ENCODE measurements at regions not wholly inside any gene's neighbourhood (a gene's known extent, or its start where the extent isn't known, plus 50 kb on each side); places are given as distances from the start of the nearest gene placed in this dataset.

- POLR2A ChIA-PET: no interaction called here
These were observed 198.8 kb upstream of the KIRREL3 start for GRCh38 chr11:127199306-127199801.

GRCh38 chr11:127195501-127196120 lies 195.0 kb upstream of the KIRREL3 start:
- H3K79me2 ChIP-seq (ENCODE audit: control insufficient read depth, insufficient read depth, low read length): no peaks in the 10 kb centered on the region
- H3K4me3 ChIP-seq (replicated peaks in 1 of 3; ENCODE audit: insufficient read depth in 1 of 3, low read depth in 1 of 3, low read length in 3 of 3): no peak overlapping the region
- no peaks in the 10 kb centered on the region for H3K9me3 ChIP-seq (replicated peaks; ENCODE audit: control insufficient read depth, insufficient read depth, low read length)
- H4K20me1 ChIP-seq (replicated peaks; ENCODE audit: control insufficient read depth, extremely low read depth, insufficient read depth, low read length): no peaks in the 10 kb centered on the region
- H3K9me1 ChIP-seq (replicated peaks; ENCODE audit: control insufficient read depth, extremely low read depth, insufficient read depth, low read length): no peaks in the 10 kb centered on the region
- no peak overlapping the region for H2AFZ ChIP-seq (ENCODE audit: low read depth, low read length)
- intact Hi-C loops (cut with micrococcal nuclease): no loop called here
- no peaks in the 10 kb centered on the region for H3K27me3 ChIP-seq (ENCODE audit: control insufficient read depth in 2 of 2, insufficient read depth in 2 of 2, low read length in 2 of 2)
- ChIA-PET CTCF (no interaction called here), POLR2A (no interaction called here)
- no peak for FAIRE-seq
- no peak overlapping the region for H3K27ac ChIP-seq (ENCODE audit: insufficient read depth, low read depth, low read length)
- no peaks in the 10 kb centered on the region for H3K36me3 ChIP-seq (ENCODE audit: control insufficient read depth in 2 of 2, extremely low read depth in 1 of 2, insufficient read depth in 2 of 2, low read length in 2 of 2)
- BruUV-seq (replicated peaks): no TSS peak
- H3K4me1 ChIP-seq (ENCODE audit: control insufficient read depth, extremely low read depth, insufficient read depth, low read length): no peaks in the 10 kb centered on the region
- TF ChIP-seq, protein P1, sequence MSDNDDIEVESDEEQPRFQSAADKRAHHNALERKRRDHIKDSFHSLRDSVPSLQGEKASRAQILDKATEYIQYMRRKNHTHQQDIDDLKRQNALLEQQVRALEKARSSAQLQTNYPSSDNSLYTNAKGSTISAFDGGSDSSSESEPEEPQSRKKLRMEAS (IDR thresholded peaks at IDR 0.05; ENCODE audit: insufficient read depth, insufficient read length): no peak
- no peak for TF ChIP-seq JUN (IDR thresholded peaks at IDR 0.05; ENCODE audit: borderline replicate concordance, insufficient read depth, insufficient read length, low read depth)
- no peak for TF ChIP-seq GATA2 (IDR thresholded peaks at IDR 0.05; ENCODE audit: insufficient read depth, insufficient read length, low read depth, low read length)
- no peak for DNase-seq (ENCODE audit: low read depth, low spot score)
- H3K4me2 ChIP-seq (ENCODE audit: insufficient read depth, low read length): no peak overlapping the region
- dilution Hi-C loops (cut with MboI; ENCODE audit: extremely low pct_ligation_motif_present, low sequenced_read_pairs): no loop called here
- no peak overlapping the region for H3K9ac ChIP-seq (replicated peaks; ENCODE audit: extremely low read depth, insufficient read depth, low read length)

More at GRCh38 chr11:127199306-127199801, 198.8 kb upstream of the KIRREL3 start:
- no peak overlapping the region for H2AFZ ChIP-seq (ENCODE audit: low read depth, low read length)
- intact Hi-C loops (cut with micrococcal nuclease): no loop called here
- no peaks in the 10 kb centered on the region for H3K27me3 ChIP-seq (ENCODE audit: control insufficient read depth in 2 of 2, insufficient read depth in 2 of 2, low read length in 2 of 2)
- DNase-seq (ENCODE audit: low read depth, low spot score): no peak
- no peaks in the 10 kb centered on the region for H3K79me2 ChIP-seq (ENCODE audit: control insufficient read depth, insufficient read depth, low read length)
- no peak overlapping the region for H3K27ac ChIP-seq (ENCODE audit: insufficient read depth, low read depth, low read length)
- no peaks in the 10 kb centered on the region for H3K4me1 ChIP-seq (ENCODE audit: control insufficient read depth, extremely low read depth, insufficient read depth, low read length)
- no TSS peak for BruUV-seq (replicated peaks)
- no peak overlapping the region for H3K4me3 ChIP-seq (replicated peaks in 1 of 3; ENCODE audit: insufficient read depth in 1 of 3, low read depth in 1 of 3, low read length in 3 of 3)
- no peaks in the 10 kb centered on the region for H4K20me1 ChIP-seq (replicated peaks; ENCODE audit: control insufficient read depth, extremely low read depth, insufficient read depth, low read length)
- no peaks in the 10 kb centered on the region for H3K36me3 ChIP-seq (ENCODE audit: control insufficient read depth in 2 of 2, extremely low read depth in 1 of 2, insufficient read depth in 2 of 2, low read length in 2 of 2)
- TF ChIP-seq GATA2 (IDR thresholded peaks at IDR 0.05; ENCODE audit: insufficient read depth, insufficient read length, low read depth, low read length): no peak
- TF ChIP-seq POLR2AphosphoS5 (IDR thresholded peaks at IDR 0.05; ENCODE audit: insufficient read depth, low read depth, low read length): no peak
- TF ChIP-seq MYC (IDR thresholded peaks at IDR 0.05; ENCODE audit: low read depth, low read length): no peak
- no peak for FAIRE-seq
- H3K9me3 ChIP-seq (replicated peaks; ENCODE audit: control insufficient read depth, insufficient read depth, low read length): no peaks in the 10 kb centered on the region
- H3K9ac ChIP-seq (replicated peaks; ENCODE audit: extremely low read depth, insufficient read depth, low read length): no peak overlapping the region
- H3K4me2 ChIP-seq (ENCODE audit: insufficient read depth, low read length): no peak overlapping the region
- dilution Hi-C loops (cut with MboI; ENCODE audit: extremely low pct_ligation_motif_present, low sequenced_read_pairs): no loop called here
- CTCF ChIA-PET: no interaction called here
- H3K9me1 ChIP-seq (replicated peaks; ENCODE audit: control insufficient read depth, extremely low read depth, insufficient read depth, low read length): no peaks in the 10 kb centered on the region

Measured in endothelial cell of umbilical vein (primary cell).